Right lung (tissue), 2 donors: ENCODE measurements at regions not wholly inside any gene's neighbourhood (a gene's known extent, or its start where the extent isn't known, plus 50 kb on each side); places are given as distances from the start of the nearest gene placed in this dataset.
"Not testable (repeated sequence)": the region's sequence is repeated elsewhere in the genome, so short reads cannot be mapped to it uniquely, and the experiment has no call there.

Source experiments
- DNase-seq, 2 donors: peaks; one replicate each; pipeline ENCODE4 v3.0.0-alpha.2; 2013

- no peak for DNase-seq
These were observed 448.4 kb downstream of the RAPGEF2 start for GRCh38 chr4:159551281-159551680.

- no peak for DNase-seq
These were observed 450.3 kb downstream of the RAPGEF2 start for GRCh38 chr4:159552979-159553768.

GRCh38 chr4:159555873-159556272 is 453.0 kb downstream of the RAPGEF2 start:
- no peak for DNase-seq

DNA sequence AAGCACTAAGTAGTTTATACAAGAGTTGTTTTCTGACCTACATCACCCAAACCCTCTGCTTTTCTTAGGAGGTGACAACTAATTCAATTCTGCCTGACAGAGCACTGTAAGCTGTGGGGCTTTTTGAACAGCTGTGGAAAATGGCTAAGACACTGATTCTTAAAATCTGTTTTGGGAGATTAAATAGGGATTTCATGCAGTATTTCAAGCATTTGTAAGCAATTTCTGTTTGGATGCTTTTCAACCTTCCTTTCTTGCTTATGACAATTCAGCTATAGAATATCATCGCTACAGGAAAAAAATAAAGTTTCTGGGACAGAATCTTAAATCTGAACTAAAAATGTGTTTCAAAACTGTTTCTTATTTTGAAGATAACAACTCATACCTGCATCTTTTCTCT is 459.5 kb downstream of the RAPGEF2 start:
- DNase-seq = no peak

GRCh38 chr4:159563257-159563656 is 460.4 kb downstream of the RAPGEF2 start:
- no peak for DNase-seq

DNA sequence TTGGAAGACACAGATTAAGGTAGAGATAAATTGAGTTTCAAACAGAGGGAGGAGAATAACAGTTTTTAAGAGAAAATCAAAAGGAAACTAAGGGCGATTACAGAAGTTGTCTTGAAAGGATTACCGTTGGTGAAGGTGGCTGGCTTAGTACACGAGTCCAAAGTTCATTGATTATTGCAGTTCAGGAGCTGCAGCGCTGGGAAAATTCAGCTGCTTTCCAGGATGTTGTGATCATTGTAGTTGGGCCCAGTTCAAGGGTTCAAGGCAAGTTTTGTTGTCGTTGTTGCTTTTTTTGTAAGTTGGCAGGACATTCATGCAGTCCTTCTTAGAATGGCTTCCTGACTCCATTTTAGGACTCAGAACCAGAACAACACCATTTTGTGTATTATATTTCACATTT is 461.7 kb downstream of the RAPGEF2 start:
- no peak for DNase-seq

GRCh38 chr4:159566786-159567185 is 463.9 kb downstream of the RAPGEF2 start:
- DNase-seq = no peak

DNA sequence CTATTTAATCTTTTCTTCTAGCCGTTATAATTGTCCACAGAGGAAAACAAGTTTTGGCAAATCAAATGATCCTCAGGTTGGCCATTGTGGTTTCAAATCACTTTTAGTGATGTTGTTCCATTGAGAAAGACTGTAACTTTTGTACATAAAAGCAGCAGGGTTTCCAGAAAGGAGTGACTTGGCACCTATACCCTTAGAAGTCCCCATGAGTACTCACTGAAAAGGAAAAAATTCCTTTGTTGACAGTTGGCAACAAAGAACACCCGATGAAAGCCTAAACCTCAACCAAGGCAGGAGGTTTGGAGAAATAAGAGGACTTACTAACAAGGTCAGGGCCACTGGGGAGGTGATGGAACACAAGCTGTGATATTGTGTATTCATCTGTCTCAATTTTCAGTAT is 474.4 kb downstream of the RAPGEF2 start:
- no peak for DNase-seq

- DNase-seq = no peak
These were observed 479.8 kb downstream of the RAPGEF2 start for GRCh38 chr4:159582685-159583084.

DNA sequence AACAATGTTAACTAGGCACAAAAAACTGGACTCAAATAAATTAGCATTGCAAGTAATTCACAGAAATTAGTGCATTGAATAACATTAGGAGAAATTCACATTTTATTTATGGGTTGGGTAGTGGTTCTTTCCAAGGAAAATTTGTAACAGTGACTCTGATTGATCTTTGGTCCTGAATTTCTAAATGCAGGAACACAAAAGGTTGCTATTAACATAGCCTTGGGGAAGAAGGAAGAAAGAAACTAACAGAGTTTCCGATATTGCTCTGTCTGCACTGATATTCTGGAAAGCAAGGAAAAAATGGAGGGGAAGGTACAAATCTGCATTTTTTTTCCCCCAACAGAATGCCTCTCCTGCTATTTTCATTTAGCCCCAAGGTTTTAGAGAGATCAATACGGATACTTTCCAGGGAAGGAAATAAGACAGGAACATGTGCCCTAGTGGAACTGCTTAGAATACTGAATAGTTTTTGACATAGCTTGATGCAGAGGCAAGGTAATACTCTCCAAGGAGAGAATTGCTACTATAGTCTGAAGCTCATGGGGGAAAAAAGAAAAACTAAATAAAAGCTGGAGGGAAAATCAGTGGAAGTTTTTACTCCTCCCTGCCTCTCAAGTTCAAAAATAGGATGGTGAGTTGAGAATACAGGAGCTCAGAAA is 490.1 kb downstream of the RAPGEF2 start:
- DNase-seq = no peak

DNA sequence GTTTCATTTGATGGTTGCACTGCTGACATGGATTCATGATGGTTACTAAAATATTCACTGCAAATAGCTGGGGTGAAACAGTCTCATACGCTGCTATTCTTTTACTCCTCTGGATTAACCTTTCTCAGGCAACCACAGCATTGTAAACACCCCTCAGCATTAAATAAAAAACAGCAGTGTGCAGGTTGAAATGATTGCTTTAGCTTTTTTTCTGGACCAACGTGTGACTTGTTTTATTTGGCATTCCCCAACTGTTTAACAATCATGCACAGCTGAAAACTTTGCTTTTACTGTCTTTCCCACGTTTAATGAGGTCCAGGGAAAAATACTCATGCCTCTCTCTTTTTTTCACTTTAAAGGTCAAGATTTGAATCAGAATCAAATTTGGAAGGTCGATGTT is 490.8 kb downstream of the RAPGEF2 start:
- DNase-seq = no peak

GRCh38 chr4:159594576-159594975 is 491.7 kb downstream of the RAPGEF2 start:
- no peak for DNase-seq

- not testable (repeated sequence) for DNase-seq
These were observed 492.2 kb downstream of the RAPGEF2 start for GRCh38 chr4:159595101-159595500.

DNA sequence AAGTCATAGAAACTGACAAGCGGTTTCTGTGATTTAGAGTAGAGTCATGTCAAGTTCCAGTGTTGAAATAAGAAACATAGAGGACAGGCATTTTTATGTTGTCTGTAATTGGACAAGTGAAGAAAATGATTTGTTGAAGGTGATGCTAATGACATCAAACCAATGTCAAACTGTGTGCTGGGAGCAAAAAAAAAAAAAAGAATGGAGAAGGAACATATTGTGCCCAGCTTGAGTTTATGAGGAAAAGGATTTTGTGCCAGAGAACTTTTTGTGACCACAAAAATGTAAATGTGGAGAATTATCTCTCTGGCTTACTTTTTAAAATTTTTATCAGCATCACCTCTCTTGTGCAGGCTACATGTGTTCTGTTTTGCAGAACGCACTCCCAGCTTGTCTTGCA is 495.7 kb downstream of the RAPGEF2 start:
- DNase-seq = no peak

- no peak for DNase-seq
These were observed 497.2 kb downstream of the RAPGEF2 start for GRCh38 chr4:159600061-159600460.

- no peak for DNase-seq
These were observed 501.9 kb downstream of the RAPGEF2 start for GRCh38 chr4:159604781-159605180.

DNA sequence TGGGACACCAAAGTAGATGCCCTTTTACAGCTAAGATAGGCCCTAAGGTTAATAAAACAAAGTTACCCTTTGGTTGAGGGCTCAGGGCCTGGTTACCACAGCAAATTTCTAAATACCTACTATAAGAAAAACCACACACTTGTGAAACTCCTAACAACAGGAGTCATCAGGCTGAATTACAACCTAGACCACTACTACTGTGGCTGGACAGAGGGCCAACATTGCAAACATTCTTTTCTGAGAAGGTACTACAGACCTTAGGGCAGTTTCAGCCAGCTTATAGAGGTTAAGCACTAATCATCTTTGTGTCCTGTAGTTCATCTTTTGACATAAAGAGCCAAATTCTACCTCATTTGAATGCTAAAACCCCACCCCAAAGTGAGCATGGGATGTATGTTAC is 504.0 kb downstream of the RAPGEF2 start:
- no peak for DNase-seq

DNA sequence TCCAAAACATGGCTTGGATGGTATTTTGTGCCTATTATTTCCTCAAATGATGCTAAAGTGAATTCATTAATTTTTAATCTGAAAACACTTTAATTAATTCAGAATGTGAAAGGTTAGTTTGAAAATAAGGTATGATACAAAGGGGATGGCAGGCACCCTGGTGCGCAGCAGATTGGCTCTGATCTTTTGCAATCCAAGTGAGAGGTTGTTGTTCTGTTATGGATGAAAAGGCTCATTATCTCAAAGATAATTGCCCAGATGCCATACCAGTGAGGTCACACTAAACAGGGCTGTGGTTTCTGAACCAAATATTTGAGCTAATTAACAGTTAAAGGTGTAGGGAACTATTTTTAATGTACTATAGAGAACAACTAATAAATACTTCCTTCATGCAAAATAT is 504.9 kb downstream of the RAPGEF2 start:
- no peak for DNase-seq

GRCh38 chr4:159608436-159608835 is 505.6 kb downstream of the RAPGEF2 start:
- no peak for DNase-seq

DNA sequence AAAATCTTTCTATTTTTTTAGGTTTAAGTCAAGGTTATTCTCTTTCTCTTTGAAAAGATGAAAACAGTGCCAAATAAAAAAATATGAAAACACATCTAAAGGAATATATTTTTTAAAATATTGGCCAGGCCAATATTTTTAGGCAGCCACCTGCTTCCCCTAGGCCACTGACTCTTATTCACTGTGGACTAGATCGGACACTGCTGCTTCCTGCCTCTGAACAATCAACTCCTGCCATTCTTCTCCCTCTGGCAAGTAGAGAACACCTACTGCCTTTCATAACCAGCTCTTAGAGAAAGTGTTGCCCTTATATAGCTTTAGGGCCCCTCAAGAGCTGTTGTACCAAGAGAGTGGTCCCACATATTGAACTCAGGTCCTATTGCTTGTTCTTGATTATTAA is 529.2 kb downstream of the RAPGEF2 start:
- DNase-seq = no peak

GRCh38 chr4:159639671-159640323 is 536.9 kb downstream of the RAPGEF2 start:
- DNase-seq = no peak

GRCh38 chr4:159649237-159649636 is 546.4 kb downstream of the RAPGEF2 start:
- no peak for DNase-seq

DNA sequence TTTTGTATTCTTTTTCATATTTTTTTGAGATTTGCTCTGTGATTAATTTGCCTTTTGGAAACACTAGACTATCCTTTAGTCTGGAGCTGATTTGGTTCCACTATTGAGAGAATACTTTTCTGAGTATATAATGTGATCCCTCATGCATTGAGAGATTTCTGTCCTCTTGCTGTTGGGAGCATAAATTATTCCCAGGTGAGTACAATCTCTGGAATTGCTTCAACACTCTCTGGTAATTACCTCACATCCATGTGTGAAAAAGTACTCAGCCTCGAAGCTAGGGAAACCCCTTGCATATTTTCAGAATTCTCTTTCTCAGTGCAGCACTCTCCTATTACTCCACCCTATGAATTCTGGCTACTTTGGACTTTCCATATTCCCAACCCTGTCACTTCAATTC is 550.0 kb downstream of the RAPGEF2 start:
- no peak for DNase-seq
